ENCODE measurements at regions not wholly inside any gene's neighbourhood (a gene's known extent, or its start where the extent isn't known, plus 50 kb on each side); places are given as distances from the start of the nearest gene placed in this dataset.

DNA sequence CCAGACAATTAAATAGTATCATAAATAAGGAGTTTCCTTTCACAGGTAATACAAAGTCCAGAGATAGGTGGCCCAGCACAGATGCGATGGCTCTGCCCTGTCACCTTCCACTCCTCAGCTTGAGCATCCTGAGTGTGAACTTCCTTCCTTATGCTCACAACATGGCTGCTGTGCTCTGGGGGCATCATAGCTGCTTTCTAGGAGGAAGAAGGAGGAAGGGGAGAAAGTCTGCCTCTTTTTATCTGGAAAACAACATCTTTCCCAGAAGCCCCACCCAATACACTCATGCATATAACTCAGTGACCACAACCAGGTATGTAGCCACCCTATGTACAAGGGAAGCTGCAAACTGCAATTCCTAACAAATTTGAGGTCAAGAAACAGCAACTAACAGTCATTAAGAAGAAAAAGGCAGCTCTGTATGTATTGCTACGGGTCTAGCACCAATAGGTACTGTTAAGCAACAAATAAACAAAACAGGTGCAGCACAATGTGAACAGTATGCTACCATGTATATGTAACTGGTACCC, 201.2 kb upstream of the UBL3 start:
- DNase-seq (ENCODE audit: low spot score in 2 of 2, unreplicated experiment in 2 of 2) = no peak
- no peaks in the 10 kb centered on the region for H3K9me3 Mint-ChIP-seq
- no peak overlapping the region for H3K4me3 Mint-ChIP-seq
- H3K36me3 Mint-ChIP-seq = no peaks in the 10 kb centered on the region
- H3K4me1 Mint-ChIP-seq = peaks cover 10% of the 10 kb centered on the region
- TF ChIP-seq, protein P1, sequence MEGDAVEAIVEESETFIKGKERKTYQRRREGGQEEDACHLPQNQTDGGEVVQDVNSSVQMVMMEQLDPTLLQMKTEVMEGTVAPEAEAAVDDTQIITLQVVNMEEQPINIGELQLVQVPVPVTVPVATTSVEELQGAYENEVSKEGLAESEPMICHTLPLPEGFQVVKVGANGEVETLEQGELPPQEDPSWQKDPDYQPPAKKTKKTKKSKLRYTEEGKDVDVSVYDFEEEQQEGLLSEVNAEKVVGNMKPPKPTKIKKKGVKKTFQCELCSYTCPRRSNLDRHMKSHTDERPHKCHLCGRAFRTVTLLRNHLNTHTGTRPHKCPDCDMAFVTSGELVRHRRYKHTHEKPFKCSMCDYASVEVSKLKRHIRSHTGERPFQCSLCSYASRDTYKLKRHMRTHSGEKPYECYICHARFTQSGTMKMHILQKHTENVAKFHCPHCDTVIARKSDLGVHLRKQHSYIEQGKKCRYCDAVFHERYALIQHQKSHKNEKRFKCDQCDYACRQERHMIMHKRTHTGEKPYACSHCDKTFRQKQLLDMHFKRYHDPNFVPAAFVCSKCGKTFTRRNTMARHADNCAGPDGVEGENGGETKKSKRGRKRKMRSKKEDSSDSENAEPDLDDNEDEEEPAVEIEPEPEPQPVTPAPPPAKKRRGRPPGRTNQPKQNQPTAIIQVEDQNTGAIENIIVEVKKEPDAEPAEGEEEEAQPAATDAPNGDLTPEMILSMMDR (IDR thresholded peaks at IDR 0.05; ENCODE audit: unreplicated experiment) = no peak
- H3K27me3 Mint-ChIP-seq (ENCODE audit: low read depth) = no peaks in the 10 kb centered on the region
- no peak overlapping the region for H3K27ac Mint-ChIP-seq

DNA sequence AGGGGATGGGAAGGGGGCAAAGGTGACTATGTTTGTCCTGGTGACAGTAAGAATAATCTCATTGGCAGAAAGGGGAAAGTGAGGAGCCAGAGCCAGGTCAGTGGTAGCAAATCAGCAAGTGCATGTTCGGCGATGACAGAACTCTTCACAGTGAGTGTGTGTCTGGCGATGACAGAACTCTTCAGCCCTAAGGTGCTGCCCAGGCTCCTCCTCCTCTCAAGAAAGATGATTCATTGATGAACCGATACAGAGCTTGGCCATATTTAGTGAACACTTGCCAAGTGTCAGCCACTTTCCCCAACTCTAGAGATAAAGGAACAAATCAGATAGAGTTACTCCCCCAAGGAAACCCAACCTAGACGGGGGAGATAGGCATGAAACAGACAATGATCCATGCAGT, 199.3 kb upstream of the UBL3 start:
- H3K4me1 Mint-ChIP-seq = peaks cover 10% of the 10 kb centered on the region
- no peak overlapping the region for H3K27ac Mint-ChIP-seq
- no peak for DNase-seq (ENCODE audit: low spot score in 2 of 2, unreplicated experiment in 2 of 2)
- TF ChIP-seq, protein P1 (IDR thresholded peaks at IDR 0.05; ENCODE audit: unreplicated experiment) = no peak
- H3K4me3 Mint-ChIP-seq = no peak overlapping the region
- no peaks in the 10 kb centered on the region for H3K36me3 Mint-ChIP-seq
- H3K27me3 Mint-ChIP-seq (ENCODE audit: low read depth) = no peaks in the 10 kb centered on the region
- H3K9me3 Mint-ChIP-seq = no peaks in the 10 kb centered on the region

DNA sequence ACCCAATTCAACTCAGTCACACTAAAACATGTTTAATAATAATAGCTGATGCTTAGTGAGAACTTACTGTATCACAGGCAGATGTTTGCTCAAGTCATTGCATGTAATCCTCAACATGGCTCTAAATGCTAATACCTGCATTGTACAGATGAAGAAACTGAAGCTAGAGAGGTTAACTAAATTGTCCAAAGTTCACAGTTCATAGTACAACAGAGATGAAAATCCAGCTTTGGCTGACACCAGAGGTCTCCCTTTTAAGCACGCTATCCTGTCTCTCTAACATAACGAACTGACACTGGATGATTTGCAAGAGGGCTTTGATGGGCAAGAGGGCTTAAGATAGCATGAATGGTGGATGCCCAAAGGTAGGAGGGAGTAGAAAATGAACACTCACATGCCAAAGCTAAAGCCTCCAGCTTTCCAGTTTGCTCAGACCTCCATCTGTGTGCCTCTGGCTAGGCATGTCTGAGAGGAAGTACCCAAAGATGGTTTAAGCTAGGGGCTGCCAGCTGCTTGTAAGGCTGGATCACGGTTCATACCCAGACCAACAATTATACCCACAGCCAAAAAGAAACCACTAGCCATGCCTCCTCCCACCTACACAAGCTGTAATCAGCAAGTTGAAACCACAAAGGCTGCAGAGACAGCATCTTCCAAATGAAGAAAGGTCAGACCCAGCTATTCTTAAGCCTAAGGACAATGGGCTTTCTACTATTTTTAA, 196.9 kb upstream of the UBL3 start:
- Mint-ChIP-seq H3K9me3 (no peaks in the 10 kb centered on the region), H3K27ac (no peak overlapping the region), H3K4me1 (peaks cover 5% of the 10 kb centered on the region)

DNA sequence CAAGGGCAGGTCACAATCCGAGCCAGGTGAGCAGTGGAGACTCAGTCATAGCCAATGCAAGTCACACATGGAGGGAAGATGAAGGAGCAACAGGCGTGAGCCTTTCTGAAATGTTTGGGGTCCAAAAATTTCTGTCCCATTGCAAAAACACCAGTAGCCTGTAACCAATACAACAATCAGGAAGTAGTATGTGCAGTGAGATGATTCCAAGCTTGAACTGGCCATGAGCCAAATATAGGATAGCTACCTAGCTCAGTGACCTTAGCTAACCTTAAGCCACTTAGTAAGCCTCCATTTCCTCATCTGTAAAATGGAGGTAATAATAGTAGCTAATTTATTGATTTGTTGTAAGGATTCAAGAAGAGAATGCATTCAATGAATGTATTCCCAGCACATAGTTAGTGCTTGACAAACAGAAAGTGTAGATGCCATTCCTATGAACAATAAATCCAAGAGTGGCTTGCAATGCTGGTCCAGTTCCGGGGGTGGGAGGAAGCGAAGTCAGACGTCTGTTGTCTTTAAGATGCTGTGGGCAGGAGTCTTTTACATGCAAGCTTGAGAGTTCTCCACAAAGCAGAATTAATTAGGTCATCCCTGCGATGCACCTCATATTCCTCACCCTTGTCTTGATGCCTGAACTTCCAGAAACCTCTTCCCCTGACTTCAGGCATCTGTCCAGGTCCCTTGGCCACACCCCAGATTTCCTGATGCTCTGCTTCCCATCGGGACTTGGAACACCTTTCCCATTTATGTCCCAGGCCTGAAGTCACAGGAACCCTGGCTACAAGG, 195.7 kb upstream of the UBL3 start:
- no peaks in the 10 kb centered on the region for H3K27me3 Mint-ChIP-seq (ENCODE audit: low read depth)
- H3K27ac Mint-ChIP-seq = no peak overlapping the region
- no peak for DNase-seq (ENCODE audit: low spot score in 2 of 2, unreplicated experiment in 2 of 2)
- H3K36me3 Mint-ChIP-seq = no peaks in the 10 kb centered on the region
- TF ChIP-seq, protein P1 (IDR thresholded peaks at IDR 0.05; ENCODE audit: unreplicated experiment) = no peak
- H3K4me3 Mint-ChIP-seq = no peak overlapping the region
- H3K4me1 Mint-ChIP-seq = no peaks in the 10 kb centered on the region
- no peaks in the 10 kb centered on the region for H3K9me3 Mint-ChIP-seq

More for the DNA sequence above, 196.9 kb upstream of the UBL3 start:
- no peak for DNase-seq (ENCODE audit: low spot score in 2 of 2, unreplicated experiment in 2 of 2)
- Mint-ChIP-seq H3K27me3 (ENCODE audit: low read depth) (no peaks in the 10 kb centered on the region), H3K4me3 (no peak overlapping the region), H3K36me3 (no peaks in the 10 kb centered on the region)
- TF ChIP-seq, protein P1 (IDR thresholded peaks at IDR 0.05; ENCODE audit: unreplicated experiment) = no peak

DNA sequence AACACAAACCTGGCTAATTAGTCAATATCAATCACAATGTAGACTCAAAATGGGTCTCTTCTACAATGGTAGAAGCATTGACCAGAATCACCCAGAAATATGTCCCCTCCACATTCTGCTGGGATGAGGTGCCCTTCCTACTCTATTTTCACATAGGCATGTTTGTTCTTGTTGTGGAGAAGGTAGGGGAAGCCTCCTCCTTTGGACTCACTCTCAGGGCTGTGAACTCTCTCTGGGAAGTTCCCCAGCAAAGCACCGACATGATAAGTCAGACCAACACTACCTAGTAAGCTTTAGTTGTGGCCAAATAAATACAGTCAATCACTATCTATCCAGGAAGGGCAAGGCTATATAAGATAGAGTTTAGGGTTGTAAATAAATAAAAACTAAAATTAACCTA, 194.5 kb upstream of the UBL3 start:
- TF ChIP-seq, protein P1 (IDR thresholded peaks at IDR 0.05; ENCODE audit: unreplicated experiment) = no peak
- Mint-ChIP-seq H3K4me1 (no peaks in the 10 kb centered on the region), H3K36me3 (no peaks in the 10 kb centered on the region), H3K27ac (no peak overlapping the region), H3K4me3 (no peak overlapping the region), H3K9me3 (no peaks in the 10 kb centered on the region), H3K27me3 (ENCODE audit: low read depth) (peaks cover 6% of the 10 kb centered on the region)
- no peak for DNase-seq (ENCODE audit: low spot score in 2 of 2, unreplicated experiment in 2 of 2)
